ENCODE measurements at regions not wholly inside any gene's neighbourhood (a gene's known extent, or its start where the extent isn't known, plus 50 kb on each side); places are given as distances from the start of the nearest gene placed in this dataset.

- Mint-ChIP-seq H3K27me3 (peaks cover 10% of the 10 kb centered on the region), H3K4me3 (no peak overlapping the region), H3K27ac (no peak overlapping the region), H3K4me1 (no peaks in the 10 kb centered on the region), H3K9me3 (peaks cover 6% of the 10 kb centered on the region), H3K36me3 (peaks cover 7% of the 10 kb centered on the region)
- no peak for ATAC-seq
Measured at GRCh38 chr14:49446801-49447200, 139.4 kb downstream of the RPS29 start.

GRCh38 chr14:49438256-49438770, 147.9 kb downstream of the RPS29 start:
- Mint-ChIP-seq H3K36me3 (no peaks in the 10 kb centered on the region), H3K27ac (no peak overlapping the region), H3K4me1 (no peaks in the 10 kb centered on the region), H3K27me3 (peaks cover 9% of the 10 kb centered on the region), H3K4me3 (no peak overlapping the region), H3K9me3 (peaks cover 3% of the 10 kb centered on the region)
- ATAC-seq: no peak

- Mint-ChIP-seq H3K36me3 (peaks cover 19% of the 10 kb centered on the region), H3K9me3 (peaks cover 25% of the 10 kb centered on the region), H3K4me1 (no peaks in the 10 kb centered on the region), H3K4me3 (no peak overlapping the region), H3K27me3 (peaks cover 80% of the 10 kb centered on the region), H3K27ac (no peak overlapping the region)
- ATAC-seq: no peak
Measured at GRCh38 chr14:49428076-49428475, 158.1 kb downstream of the RPS29 start.

- no peak for ATAC-seq
- Mint-ChIP-seq H3K27ac (no peak overlapping the region), H3K4me3 (no peak overlapping the region), H3K4me1 (no peaks in the 10 kb centered on the region), H3K9me3 (peaks cover 17% of the 10 kb centered on the region), H3K27me3 (peaks cover 72% of the 10 kb centered on the region), H3K36me3 (peaks cover 13% of the 10 kb centered on the region)
Measured at GRCh38 chr14:49427117-49427516, 159.1 kb downstream of the RPS29 start.

- Mint-ChIP-seq H3K4me3 (no peak overlapping the region), H3K36me3 (peaks cover 4% of the 10 kb centered on the region), H3K27me3 (peaks cover 61% of the 10 kb centered on the region), H3K27ac (no peak overlapping the region), H3K9me3 (peaks cover 7% of the 10 kb centered on the region), H3K4me1 (no peaks in the 10 kb centered on the region)
- no peak for ATAC-seq
Measured at GRCh38 chr14:49425921-49426320, 160.3 kb downstream of the RPS29 start.

- H3K27ac Mint-ChIP-seq: no peak overlapping the region
- no peaks in the 10 kb centered on the region for H3K36me3 Mint-ChIP-seq
- H3K9me3 Mint-ChIP-seq: no peaks in the 10 kb centered on the region
- peaks cover 62% of the 10 kb centered on the region for H3K27me3 Mint-ChIP-seq
- H3K4me3 Mint-ChIP-seq: no peak overlapping the region
- peaks cover 5% of the 10 kb centered on the region for H3K4me1 Mint-ChIP-seq
- ATAC-seq: no peak
Measured at GRCh38 chr14:49424436-49425331, 161.5 kb downstream of the RPS29 start.

GRCh38 chr14:49420201-49420600, 166.0 kb downstream of the RPS29 start:
- Mint-ChIP-seq H3K4me1 (peaks cover 5% of the 10 kb centered on the region), H3K27ac (no peak overlapping the region), H3K4me3 (no peak overlapping the region), H3K9me3 (no peaks in the 10 kb centered on the region), H3K27me3 (peaks cover 62% of the 10 kb centered on the region), H3K36me3 (no peaks in the 10 kb centered on the region)
- ATAC-seq: peak; percentile 54

- H3K36me3 Mint-ChIP-seq: no peaks in the 10 kb centered on the region
- no peak overlapping the region for H3K27ac Mint-ChIP-seq
- no peak for ATAC-seq
- H3K9me3 Mint-ChIP-seq: no peaks in the 10 kb centered on the region
- no peak overlapping the region for H3K4me3 Mint-ChIP-seq
- H3K27me3 Mint-ChIP-seq: peaks cover 53% of the 10 kb centered on the region
- H3K4me1 Mint-ChIP-seq: peaks cover 5% of the 10 kb centered on the region
Measured at GRCh38 chr14:49418789-49419188, 167.4 kb downstream of the RPS29 start.

- Mint-ChIP-seq H3K4me1 (peaks cover 5% of the 10 kb centered on the region), H3K36me3 (no peaks in the 10 kb centered on the region), H3K9me3 (no peaks in the 10 kb centered on the region), H3K27me3 (peaks cover 49% of the 10 kb centered on the region), H3K27ac (no peak overlapping the region), H3K4me3 (no peak overlapping the region)
- no peak for ATAC-seq
Measured at GRCh38 chr14:49417790-49418189, 168.4 kb downstream of the RPS29 start.

GRCh38 chr14:49408187-49408933, 177.8 kb downstream of the RPS29 start:
- no peak overlapping the region for H3K4me3 Mint-ChIP-seq
- no peaks in the 10 kb centered on the region for H3K9me3 Mint-ChIP-seq
- H3K27me3 Mint-ChIP-seq: peaks cover 43% of the 10 kb centered on the region
- no peak for ATAC-seq
- no peaks in the 10 kb centered on the region for H3K36me3 Mint-ChIP-seq
- H3K27ac Mint-ChIP-seq: no peak overlapping the region
- H3K4me1 Mint-ChIP-seq: no peaks in the 10 kb centered on the region

- Mint-ChIP-seq H3K4me1 (no peaks in the 10 kb centered on the region), H3K4me3 (no peak overlapping the region), H3K27ac (no peak overlapping the region), H3K36me3 (no peaks in the 10 kb centered on the region), H3K27me3 (peaks cover 19% of the 10 kb centered on the region), H3K9me3 (no peaks in the 10 kb centered on the region)
- ATAC-seq: no peak
Measured at GRCh38 chr14:49405291-49405690, 180.9 kb downstream of the RPS29 start.

- Mint-ChIP-seq H3K27me3 (no peaks in the 10 kb centered on the region), H3K4me3 (no peak overlapping the region), H3K4me1 (no peaks in the 10 kb centered on the region), H3K9me3 (no peaks in the 10 kb centered on the region), H3K36me3 (no peaks in the 10 kb centered on the region), H3K27ac (no peak overlapping the region)
- no peak for ATAC-seq
Measured at GRCh38 chr14:49401373-49401772, 184.8 kb downstream of the RPS29 start.

GRCh38 chr14:49396801-49397200, 189.4 kb downstream of the RPS29 start:
- Mint-ChIP-seq H3K9me3 (no peaks in the 10 kb centered on the region), H3K4me1 (no peaks in the 10 kb centered on the region), H3K27me3 (no peaks in the 10 kb centered on the region), H3K4me3 (no peak overlapping the region), H3K27ac (no peak overlapping the region), H3K36me3 (no peaks in the 10 kb centered on the region)
- no peak for ATAC-seq

- no peak overlapping the region for H3K4me3 Mint-ChIP-seq
- H3K4me1 Mint-ChIP-seq: no peaks in the 10 kb centered on the region
Measured at GRCh38 chr14:49381778-49382177, 204.4 kb downstream of the RPS29 start.

GRCh38 chr14:49367696-49368095, 218.5 kb downstream of the RPS29 start:
- no peaks in the 10 kb centered on the region for H3K9me3 Mint-ChIP-seq
- no peak for ATAC-seq
- no peaks in the 10 kb centered on the region for H3K4me1 Mint-ChIP-seq
- H3K27ac Mint-ChIP-seq: no peak overlapping the region
- no peaks in the 10 kb centered on the region for H3K27me3 Mint-ChIP-seq
- no peaks in the 10 kb centered on the region for H3K36me3 Mint-ChIP-seq
- no peak overlapping the region for H3K4me3 Mint-ChIP-seq

More at GRCh38 chr14:49381778-49382177, 204.4 kb downstream of the RPS29 start:
- ATAC-seq: no peak
- H3K27ac Mint-ChIP-seq: no peak overlapping the region
- peaks cover 38% of the 10 kb centered on the region for H3K27me3 Mint-ChIP-seq
- H3K36me3 Mint-ChIP-seq: no peaks in the 10 kb centered on the region
- H3K9me3 Mint-ChIP-seq: peaks cover 6% of the 10 kb centered on the region

Measured in stimulated activated memory B cell treated with anti-CD40 and anti-IgM and Interleukin-4, amounts not matched to agents 10 μg/mL and 1 μg/mL and 100 μg/mL, for 72 hours (primary cell).